ENCODE measurements at regions not wholly inside any gene's neighbourhood (a gene's known extent, or its start where the extent isn't known, plus 50 kb on each side); places are given as distances from the start of the nearest gene placed in this dataset.

DNA sequence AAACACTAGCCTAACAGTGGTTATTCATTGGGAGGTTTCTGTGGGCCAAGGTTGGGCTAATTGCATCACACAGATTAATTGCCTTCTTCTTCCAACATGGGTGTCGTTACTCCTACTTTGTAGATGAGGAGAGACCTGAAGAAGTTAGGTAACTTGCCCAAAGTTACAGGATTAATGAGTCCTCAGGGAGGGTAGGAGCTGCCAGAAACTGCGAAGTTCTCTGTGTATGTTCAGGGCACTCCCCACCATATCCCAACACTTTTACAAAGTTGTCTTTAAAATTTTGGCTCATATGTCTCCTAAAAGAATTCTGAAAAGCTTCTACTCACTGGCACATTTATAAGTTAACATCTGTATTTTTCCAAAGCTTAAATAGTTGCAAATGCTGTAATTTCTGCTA is 323.5 kb upstream of the HSF2 start:
- no peaks in the 10 kb centered on the region for H3F3A ChIP-seq (ENCODE audit: insufficient read depth, low read length, poor library complexity, severe bottlenecking)
- no peaks in the 10 kb centered on the region for H3K79me2 ChIP-seq (replicated peaks; ENCODE audit: insufficient read depth, low read length)
- TF ChIP-seq RAD21 (conservative IDR thresholded peaks at IDR 0.05) = no peak
- TF ChIP-seq POLR2AphosphoS5 (IDR thresholded peaks at IDR 0.05) = no peak
- TF ChIP-seq, protein P1, sequence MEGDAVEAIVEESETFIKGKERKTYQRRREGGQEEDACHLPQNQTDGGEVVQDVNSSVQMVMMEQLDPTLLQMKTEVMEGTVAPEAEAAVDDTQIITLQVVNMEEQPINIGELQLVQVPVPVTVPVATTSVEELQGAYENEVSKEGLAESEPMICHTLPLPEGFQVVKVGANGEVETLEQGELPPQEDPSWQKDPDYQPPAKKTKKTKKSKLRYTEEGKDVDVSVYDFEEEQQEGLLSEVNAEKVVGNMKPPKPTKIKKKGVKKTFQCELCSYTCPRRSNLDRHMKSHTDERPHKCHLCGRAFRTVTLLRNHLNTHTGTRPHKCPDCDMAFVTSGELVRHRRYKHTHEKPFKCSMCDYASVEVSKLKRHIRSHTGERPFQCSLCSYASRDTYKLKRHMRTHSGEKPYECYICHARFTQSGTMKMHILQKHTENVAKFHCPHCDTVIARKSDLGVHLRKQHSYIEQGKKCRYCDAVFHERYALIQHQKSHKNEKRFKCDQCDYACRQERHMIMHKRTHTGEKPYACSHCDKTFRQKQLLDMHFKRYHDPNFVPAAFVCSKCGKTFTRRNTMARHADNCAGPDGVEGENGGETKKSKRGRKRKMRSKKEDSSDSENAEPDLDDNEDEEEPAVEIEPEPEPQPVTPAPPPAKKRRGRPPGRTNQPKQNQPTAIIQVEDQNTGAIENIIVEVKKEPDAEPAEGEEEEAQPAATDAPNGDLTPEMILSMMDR (IDR thresholded peaks at IDR 0.05; ENCODE audit: poor library complexity, severe bottlenecking) = no peak
- TF ChIP-seq EP300 (conservative IDR thresholded peaks at IDR 0.05; ENCODE audit: poor library complexity, severe bottlenecking) = no peak
- no peak for TF ChIP-seq TAF1 (IDR thresholded peaks at IDR 0.05; ENCODE audit: low read depth)
- TF ChIP-seq MXI1 (conservative IDR thresholded peaks at IDR 0.05; ENCODE audit: poor library complexity, severe bottlenecking) = no peak
- TF ChIP-seq SMC3 (conservative IDR thresholded peaks at IDR 0.05; ENCODE audit: poor library complexity) = no peak
- no peak for TF ChIP-seq EZH2 (IDR thresholded peaks at IDR 0.05; ENCODE audit: borderline replicate concordance, insufficient read depth, low read length, poor library complexity, severe bottlenecking)
- TF ChIP-seq, protein P2, sequence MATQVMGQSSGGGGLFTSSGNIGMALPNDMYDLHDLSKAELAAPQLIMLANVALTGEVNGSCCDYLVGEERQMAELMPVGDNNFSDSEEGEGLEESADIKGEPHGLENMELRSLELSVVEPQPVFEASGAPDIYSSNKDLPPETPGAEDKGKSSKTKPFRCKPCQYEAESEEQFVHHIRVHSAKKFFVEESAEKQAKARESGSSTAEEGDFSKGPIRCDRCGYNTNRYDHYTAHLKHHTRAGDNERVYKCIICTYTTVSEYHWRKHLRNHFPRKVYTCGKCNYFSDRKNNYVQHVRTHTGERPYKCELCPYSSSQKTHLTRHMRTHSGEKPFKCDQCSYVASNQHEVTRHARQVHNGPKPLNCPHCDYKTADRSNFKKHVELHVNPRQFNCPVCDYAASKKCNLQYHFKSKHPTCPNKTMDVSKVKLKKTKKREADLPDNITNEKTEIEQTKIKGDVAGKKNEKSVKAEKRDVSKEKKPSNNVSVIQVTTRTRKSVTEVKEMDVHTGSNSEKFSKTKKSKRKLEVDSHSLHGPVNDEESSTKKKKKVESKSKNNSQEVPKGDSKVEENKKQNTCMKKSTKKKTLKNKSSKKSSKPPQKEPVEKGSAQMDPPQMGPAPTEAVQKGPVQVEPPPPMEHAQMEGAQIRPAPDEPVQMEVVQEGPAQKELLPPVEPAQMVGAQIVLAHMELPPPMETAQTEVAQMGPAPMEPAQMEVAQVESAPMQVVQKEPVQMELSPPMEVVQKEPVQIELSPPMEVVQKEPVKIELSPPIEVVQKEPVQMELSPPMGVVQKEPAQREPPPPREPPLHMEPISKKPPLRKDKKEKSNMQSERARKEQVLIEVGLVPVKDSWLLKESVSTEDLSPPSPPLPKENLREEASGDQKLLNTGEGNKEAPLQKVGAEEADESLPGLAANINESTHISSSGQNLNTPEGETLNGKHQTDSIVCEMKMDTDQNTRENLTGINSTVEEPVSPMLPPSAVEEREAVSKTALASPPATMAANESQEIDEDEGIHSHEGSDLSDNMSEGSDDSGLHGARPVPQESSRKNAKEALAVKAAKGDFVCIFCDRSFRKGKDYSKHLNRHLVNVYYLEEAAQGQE (IDR thresholded peaks at IDR 0.05; ENCODE audit: borderline replicate concordance) = no peak
- H3K4me3 ChIP-seq (ENCODE audit: low read length) = no peak overlapping the region
- H3K4me2 ChIP-seq (ENCODE audit: low read length) = no peak overlapping the region
- no peaks in the 10 kb centered on the region for H3K36me3 ChIP-seq (ENCODE audit: insufficient read depth, low read length)
- H3K9me3 ChIP-seq (ENCODE audit: low read length) = no peaks in the 10 kb centered on the region
- no peaks in the 10 kb centered on the region for H3K9me2 ChIP-seq (ENCODE audit: insufficient read depth, low read length)
- no peak overlapping the region for H3K27ac ChIP-seq (ENCODE audit: low read length)
- H3K27me3 ChIP-seq (ENCODE audit: insufficient read depth, low read depth, low read length) = no peaks in the 10 kb centered on the region
- no peak overlapping the region for H3K9ac ChIP-seq (ENCODE audit: low read length)
- H4K20me1 ChIP-seq (ENCODE audit: insufficient read depth) = no peaks in the 10 kb centered on the region
- no peak overlapping the region for H2AFZ ChIP-seq (ENCODE audit: low read depth, low read length)

DNA sequence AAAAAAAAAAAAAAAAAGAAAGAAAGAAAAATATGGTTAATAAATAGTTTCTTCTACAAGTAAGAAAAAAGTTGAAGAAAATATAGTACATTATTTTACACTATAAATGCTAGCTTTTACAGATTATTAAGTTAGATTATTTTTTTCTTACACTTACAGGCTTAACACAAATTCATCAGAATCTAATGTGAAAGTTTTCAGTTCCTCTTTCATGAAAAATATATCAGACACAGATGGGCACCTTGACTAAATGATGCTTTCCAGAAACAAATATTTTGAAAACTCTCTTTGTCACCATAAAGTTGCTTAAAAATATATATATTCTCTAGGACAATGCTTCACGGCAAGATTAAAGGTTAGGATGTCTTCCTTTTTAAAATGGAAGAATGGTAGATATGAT is 321.8 kb upstream of the HSF2 start:
- no peaks in the 10 kb centered on the region for H3K9me3 ChIP-seq (ENCODE audit: low read length)
- no peak overlapping the region for H3K4me3 ChIP-seq (ENCODE audit: low read length)
- H3K4me2 ChIP-seq (ENCODE audit: low read length) = no peak overlapping the region
- no peak overlapping the region for H3K9ac ChIP-seq (ENCODE audit: low read length)
- no peaks in the 10 kb centered on the region for H3K36me3 ChIP-seq (ENCODE audit: insufficient read depth, low read length)
- no peak for TF ChIP-seq EP300 (conservative IDR thresholded peaks at IDR 0.05; ENCODE audit: poor library complexity, severe bottlenecking)
- TF ChIP-seq, protein P1 (IDR thresholded peaks at IDR 0.05; ENCODE audit: poor library complexity, severe bottlenecking) = no peak
- TF ChIP-seq EZH2 (IDR thresholded peaks at IDR 0.05; ENCODE audit: borderline replicate concordance, insufficient read depth, low read length, poor library complexity, severe bottlenecking) = no peak
- TF ChIP-seq POLR2AphosphoS5 (IDR thresholded peaks at IDR 0.05) = no peak
- TF ChIP-seq MXI1 (conservative IDR thresholded peaks at IDR 0.05; ENCODE audit: poor library complexity, severe bottlenecking) = no peak
- no peak for TF ChIP-seq TAF1 (IDR thresholded peaks at IDR 0.05; ENCODE audit: low read depth)
- TF ChIP-seq SMC3 (conservative IDR thresholded peaks at IDR 0.05; ENCODE audit: poor library complexity) = no peak
- TF ChIP-seq RAD21 (conservative IDR thresholded peaks at IDR 0.05) = no peak
- TF ChIP-seq, protein P2 (IDR thresholded peaks at IDR 0.05; ENCODE audit: borderline replicate concordance) = no peak
- H3F3A ChIP-seq (ENCODE audit: insufficient read depth, low read length, poor library complexity, severe bottlenecking) = no peaks in the 10 kb centered on the region
- no peaks in the 10 kb centered on the region for H4K20me1 ChIP-seq (ENCODE audit: insufficient read depth)
- no peaks in the 10 kb centered on the region for H3K79me2 ChIP-seq (replicated peaks; ENCODE audit: insufficient read depth, low read length)
- H3K27me3 ChIP-seq (ENCODE audit: insufficient read depth, low read depth, low read length) = no peaks in the 10 kb centered on the region
- no peak overlapping the region for H3K27ac ChIP-seq (ENCODE audit: low read length)
- no peaks in the 10 kb centered on the region for H3K9me2 ChIP-seq (ENCODE audit: insufficient read depth, low read length)
- H2AFZ ChIP-seq (ENCODE audit: low read depth, low read length) = no peak overlapping the region
